C4-2B (cell line): ENCODE measurements at regions not wholly inside any gene's neighbourhood (a gene's known extent, or its start where the extent isn't known, plus 50 kb on each side); places are given as distances from the start of the nearest gene placed in this dataset.

Experiments used
- CTCF ChIP-seq: fragments of 450-650 bp; conservative IDR thresholded peaks from 2 replicates; pipeline ENCODE4 v1.5.1; 2017; ENCODE audit warnings: mild to moderate bottlenecking
- ZFX ChIP-seq: fragments of 450-650 bp; IDR thresholded peaks from 2 replicates; pipeline ENCODE4 v1.6.1; 2017

- TF ChIP-seq CTCF (no peak), ZFX (no peak)
Observed at GRCh38 chr21:32144851-32145250, 134.0 kb downstream of the MIS18A start.
